ENCODE measurements at regions not wholly inside any gene's neighbourhood (a gene's known extent, or its start where the extent isn't known, plus 50 kb on each side); places are given as distances from the start of the nearest gene placed in this dataset.
"Not testable (repeated sequence)": the region's sequence is repeated elsewhere in the genome, so short reads cannot be mapped to it uniquely, and the experiment has no call there.

DNA sequence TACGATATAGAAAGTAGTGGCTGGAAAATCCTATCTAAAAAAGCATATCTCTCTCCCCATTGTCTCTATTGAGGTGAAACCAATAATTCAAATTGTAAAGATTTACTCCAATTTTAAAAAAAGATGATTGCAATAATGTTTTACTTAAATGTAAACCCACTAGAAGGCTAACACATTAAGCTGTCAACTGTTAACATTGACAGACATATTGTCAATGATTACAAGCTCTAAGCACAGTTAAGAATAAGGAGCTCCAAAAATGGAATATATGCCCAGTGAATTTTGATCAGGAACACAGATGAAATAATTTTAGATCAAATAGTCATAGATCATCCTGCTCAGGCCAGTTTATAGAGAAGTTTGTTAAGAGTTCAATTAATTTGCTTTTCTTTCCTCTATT is 123.6 kb upstream of the NETO1 start:
- Histone ChIP-seq H3K4me1 (ENCODE audit: control insufficient read depth, insufficient read depth, low read length) (no peaks in the 10 kb centered on the region), H3K36me3 (ENCODE audit: control insufficient read depth, insufficient read depth, low read length) (no peaks in the 10 kb centered on the region), H3K9me3 (ENCODE audit: control insufficient read depth, low read length) (no peaks in the 10 kb centered on the region), H3K4me3 (ENCODE audit: low read length) (no peak overlapping the region), H3K27ac (ENCODE audit: low read depth, low read length) (no peak overlapping the region), H3K9ac (ENCODE audit: extremely low read depth, low read length, poor library complexity, severe bottlenecking) (no peak overlapping the region), H3K27me3 (ENCODE audit: control insufficient read depth, insufficient read depth, low read length, poor library complexity, severe bottlenecking) (no peaks in the 10 kb centered on the region)
- Mint-ChIP-seq H3K36me3 (ENCODE audit: low read depth) (no peaks in the 10 kb centered on the region), H3K4me1 (no peaks in the 10 kb centered on the region), H3K9me3 (no peaks in the 10 kb centered on the region), H3K27ac (no peak overlapping the region), H3K27me3 (ENCODE audit: insufficient read depth) (no peaks in the 10 kb centered on the region), H3K4me3 (no peak overlapping the region)
- TF ChIP-seq, protein P1, sequence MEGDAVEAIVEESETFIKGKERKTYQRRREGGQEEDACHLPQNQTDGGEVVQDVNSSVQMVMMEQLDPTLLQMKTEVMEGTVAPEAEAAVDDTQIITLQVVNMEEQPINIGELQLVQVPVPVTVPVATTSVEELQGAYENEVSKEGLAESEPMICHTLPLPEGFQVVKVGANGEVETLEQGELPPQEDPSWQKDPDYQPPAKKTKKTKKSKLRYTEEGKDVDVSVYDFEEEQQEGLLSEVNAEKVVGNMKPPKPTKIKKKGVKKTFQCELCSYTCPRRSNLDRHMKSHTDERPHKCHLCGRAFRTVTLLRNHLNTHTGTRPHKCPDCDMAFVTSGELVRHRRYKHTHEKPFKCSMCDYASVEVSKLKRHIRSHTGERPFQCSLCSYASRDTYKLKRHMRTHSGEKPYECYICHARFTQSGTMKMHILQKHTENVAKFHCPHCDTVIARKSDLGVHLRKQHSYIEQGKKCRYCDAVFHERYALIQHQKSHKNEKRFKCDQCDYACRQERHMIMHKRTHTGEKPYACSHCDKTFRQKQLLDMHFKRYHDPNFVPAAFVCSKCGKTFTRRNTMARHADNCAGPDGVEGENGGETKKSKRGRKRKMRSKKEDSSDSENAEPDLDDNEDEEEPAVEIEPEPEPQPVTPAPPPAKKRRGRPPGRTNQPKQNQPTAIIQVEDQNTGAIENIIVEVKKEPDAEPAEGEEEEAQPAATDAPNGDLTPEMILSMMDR (conservative IDR thresholded peaks at IDR 0.05), result no peak
- WGBS, 2 experiments (ENCODE audit: insufficient coverage in 1 of 2, insufficient read length in 1 of 2), result no CpG with 5 or more reads among the region's 1 CpG
- no peak for DNase-seq

DNA sequence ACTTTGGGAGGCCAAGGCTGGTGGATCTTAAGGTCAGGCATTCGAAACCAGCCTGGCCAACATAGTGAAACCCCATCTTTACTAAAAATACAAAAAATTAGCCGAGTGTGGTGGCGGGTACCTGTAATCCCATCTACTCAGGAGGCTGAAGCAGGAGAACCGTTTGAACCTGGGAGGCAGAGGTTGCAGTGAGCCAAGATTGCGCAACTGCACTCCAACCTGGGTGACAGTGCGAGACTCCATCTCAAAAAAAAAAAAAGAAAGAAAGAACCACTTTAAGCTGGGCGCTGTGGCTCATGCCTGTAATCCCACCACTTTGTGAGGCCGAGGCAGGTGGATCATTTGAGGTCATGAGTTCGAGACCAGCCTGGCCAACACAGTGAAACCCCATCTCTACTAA is 119.8 kb upstream of the NETO1 start:
- 78 to 81% methylated on average over 4 to 9 of the region's 9 CpGs for WGBS, 2 experiments (ENCODE audit: insufficient coverage in 1 of 2, insufficient read length in 1 of 2)
- not testable (repeated sequence) for H3K27me3 Mint-ChIP-seq (ENCODE audit: insufficient read depth); H3K4me1 Mint-ChIP-seq; H3K36me3 Mint-ChIP-seq (ENCODE audit: low read depth); H3K9ac ChIP-seq (ENCODE audit: extremely low read depth, low read length, poor library complexity, severe bottlenecking); H3K27me3 ChIP-seq (ENCODE audit: control insufficient read depth, insufficient read depth, low read length, poor library complexity, severe bottlenecking); H3K4me3 Mint-ChIP-seq; H3K27ac ChIP-seq (ENCODE audit: low read depth, low read length); H3K4me1 ChIP-seq (ENCODE audit: control insufficient read depth, insufficient read depth, low read length); H3K27ac Mint-ChIP-seq; H3K4me3 ChIP-seq (ENCODE audit: low read length); H3K9me3 ChIP-seq (ENCODE audit: control insufficient read depth, low read length); H3K9me3 Mint-ChIP-seq; DNase-seq; H3K36me3 ChIP-seq (ENCODE audit: control insufficient read depth, insufficient read depth, low read length)

DNA sequence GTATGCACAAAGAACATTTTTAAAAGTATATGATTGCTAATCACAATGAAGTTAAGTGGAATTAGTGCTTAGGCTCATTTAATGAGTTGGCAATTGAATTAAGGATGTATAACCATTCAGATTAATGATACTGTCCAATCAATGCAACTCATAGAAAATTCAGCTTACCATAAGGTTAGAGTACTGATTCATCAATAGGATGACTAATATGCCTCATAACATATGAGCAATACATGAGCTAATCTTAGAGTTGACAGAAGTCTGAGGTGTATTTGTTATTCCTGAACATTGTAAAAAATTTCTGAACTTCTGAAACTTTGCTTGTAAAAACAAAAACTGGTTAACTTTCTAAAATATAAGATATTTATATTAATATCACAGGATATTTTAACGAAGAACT is 118.3 kb upstream of the NETO1 start:
- no peaks in the 10 kb centered on the region for H3K9me3 Mint-ChIP-seq
- no CpG with 5 or more reads among the region's 1 CpG for WGBS, 2 experiments (ENCODE audit: insufficient coverage in 1 of 2, insufficient read length in 1 of 2)
- no peaks in the 10 kb centered on the region for H3K4me1 Mint-ChIP-seq
- no peak overlapping the region for H3K27ac Mint-ChIP-seq
- Histone ChIP-seq H3K27ac (ENCODE audit: low read depth, low read length) (no peak overlapping the region), H3K4me3 (ENCODE audit: low read length) (no peak overlapping the region), H3K27me3 (ENCODE audit: control insufficient read depth, insufficient read depth, low read length, poor library complexity, severe bottlenecking) (no peaks in the 10 kb centered on the region), H3K36me3 (ENCODE audit: control insufficient read depth, insufficient read depth, low read length) (no peaks in the 10 kb centered on the region), H3K4me1 (ENCODE audit: control insufficient read depth, insufficient read depth, low read length) (no peaks in the 10 kb centered on the region), H3K9me3 (ENCODE audit: control insufficient read depth, low read length) (no peaks in the 10 kb centered on the region), H3K9ac (ENCODE audit: extremely low read depth, low read length, poor library complexity, severe bottlenecking) (no peak overlapping the region)
- no peak overlapping the region for H3K4me3 Mint-ChIP-seq
- H3K36me3 Mint-ChIP-seq (ENCODE audit: low read depth), result no peaks in the 10 kb centered on the region
- DNase-seq, result no peak
- TF ChIP-seq, protein P1 (conservative IDR thresholded peaks at IDR 0.05), result no peak
- no peaks in the 10 kb centered on the region for H3K27me3 Mint-ChIP-seq (ENCODE audit: insufficient read depth)

DNA sequence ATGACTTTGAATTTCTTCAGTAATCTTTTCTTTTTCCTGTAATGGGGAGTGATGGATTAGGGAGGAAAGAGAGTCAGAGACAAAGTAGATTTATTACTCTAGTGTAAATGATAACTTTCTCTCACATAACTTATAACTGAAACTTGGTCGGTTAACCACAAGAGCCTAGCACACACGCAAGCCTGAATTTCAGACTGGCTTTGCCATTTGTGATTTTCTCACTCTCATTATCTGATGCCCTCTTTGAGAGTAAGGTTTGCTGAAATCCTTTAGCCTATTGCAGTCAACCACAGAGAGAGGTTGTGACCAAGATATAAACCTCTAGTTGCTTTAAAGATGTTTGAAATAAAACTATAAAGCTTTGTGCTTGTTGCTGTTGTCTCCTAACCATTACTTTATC is 117.9 kb upstream of the NETO1 start:
- H3K9me3 ChIP-seq (ENCODE audit: control insufficient read depth, low read length), result no peaks in the 10 kb centered on the region
- no peak overlapping the region for H3K4me3 Mint-ChIP-seq
- H3K27me3 ChIP-seq (ENCODE audit: control insufficient read depth, insufficient read depth, low read length, poor library complexity, severe bottlenecking), result no peaks in the 10 kb centered on the region
- no peaks in the 10 kb centered on the region for H3K4me1 Mint-ChIP-seq
- H3K27me3 Mint-ChIP-seq (ENCODE audit: insufficient read depth), result no peaks in the 10 kb centered on the region
- no peak for DNase-seq
- H3K36me3 Mint-ChIP-seq (ENCODE audit: low read depth), result no peaks in the 10 kb centered on the region
- H3K9me3 Mint-ChIP-seq, result no peaks in the 10 kb centered on the region
- WGBS, 2 experiments (ENCODE audit: insufficient coverage in 1 of 2, insufficient read length in 1 of 2), result 34 to 40% methylated on average over 1 to 2 of the region's 2 CpGs
- no peak overlapping the region for H3K9ac ChIP-seq (ENCODE audit: extremely low read depth, low read length, poor library complexity, severe bottlenecking)
- H3K4me1 ChIP-seq (ENCODE audit: control insufficient read depth, insufficient read depth, low read length), result no peaks in the 10 kb centered on the region
- H3K36me3 ChIP-seq (ENCODE audit: control insufficient read depth, insufficient read depth, low read length), result no peaks in the 10 kb centered on the region
- H3K27ac Mint-ChIP-seq, result no peak overlapping the region
- TF ChIP-seq, protein P1 (conservative IDR thresholded peaks at IDR 0.05), result no peak
- no peak overlapping the region for H3K27ac ChIP-seq (ENCODE audit: low read depth, low read length)
- no peak overlapping the region for H3K4me3 ChIP-seq (ENCODE audit: low read length)
